Sigmoid colon (tissue), 3 donors: ENCODE measurements at regions not wholly inside any gene's neighbourhood (a gene's known extent, or its start where the extent isn't known, plus 50 kb on each side); places are given as distances from the start of the nearest gene placed in this dataset.

ENCODE experiments used
- POLR2A ChIP-seq, 2 donors: fragments of 450-650 bp; IDR thresholded peaks; one replicate each; pipeline ENCODE4 v1.6.1; 2016; ENCODE audit warnings: antibody characterized with exemption in 2 of 2, mild to moderate bottlenecking in 2 of 2, moderate library complexity in 2 of 2
- TF ChIP-seq, protein P1 (sequence below), 4 experiments: fragments of 450-650 bp in 3 of 4; fragments of 200-600 bp in 1 of 4; IDR thresholded peaks; one replicate each; pipeline ENCODE4 v1.5.1; 2016 to 2019; ENCODE audit warnings: antibody characterized with exemption in 4 of 4, mild to moderate bottlenecking in 3 of 4, moderate library complexity in 2 of 4

DNA sequence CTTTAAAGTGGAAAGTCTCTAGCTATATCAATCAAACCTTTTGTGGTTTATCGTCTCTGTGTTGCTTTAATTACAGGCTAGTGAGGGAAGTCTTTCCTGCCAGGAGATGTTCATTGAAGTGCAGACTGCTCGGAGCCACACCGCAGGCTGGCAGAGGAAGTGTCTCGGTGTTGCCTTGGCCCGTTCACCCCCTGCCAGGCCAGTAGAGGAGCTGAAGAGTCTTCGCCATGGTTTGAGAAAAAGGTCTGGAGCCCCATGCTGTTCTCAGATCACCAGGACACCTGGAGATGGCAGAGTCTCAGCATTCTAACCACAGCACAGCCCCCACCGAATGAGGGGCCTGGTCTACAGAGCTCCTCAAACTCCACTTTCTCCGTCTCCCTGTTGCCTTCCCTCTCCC is 275.9 kb upstream of the PLPP4 start:
- TF ChIP-seq, protein P1, sequence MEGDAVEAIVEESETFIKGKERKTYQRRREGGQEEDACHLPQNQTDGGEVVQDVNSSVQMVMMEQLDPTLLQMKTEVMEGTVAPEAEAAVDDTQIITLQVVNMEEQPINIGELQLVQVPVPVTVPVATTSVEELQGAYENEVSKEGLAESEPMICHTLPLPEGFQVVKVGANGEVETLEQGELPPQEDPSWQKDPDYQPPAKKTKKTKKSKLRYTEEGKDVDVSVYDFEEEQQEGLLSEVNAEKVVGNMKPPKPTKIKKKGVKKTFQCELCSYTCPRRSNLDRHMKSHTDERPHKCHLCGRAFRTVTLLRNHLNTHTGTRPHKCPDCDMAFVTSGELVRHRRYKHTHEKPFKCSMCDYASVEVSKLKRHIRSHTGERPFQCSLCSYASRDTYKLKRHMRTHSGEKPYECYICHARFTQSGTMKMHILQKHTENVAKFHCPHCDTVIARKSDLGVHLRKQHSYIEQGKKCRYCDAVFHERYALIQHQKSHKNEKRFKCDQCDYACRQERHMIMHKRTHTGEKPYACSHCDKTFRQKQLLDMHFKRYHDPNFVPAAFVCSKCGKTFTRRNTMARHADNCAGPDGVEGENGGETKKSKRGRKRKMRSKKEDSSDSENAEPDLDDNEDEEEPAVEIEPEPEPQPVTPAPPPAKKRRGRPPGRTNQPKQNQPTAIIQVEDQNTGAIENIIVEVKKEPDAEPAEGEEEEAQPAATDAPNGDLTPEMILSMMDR (IDR thresholded peaks at IDR 0.05), result no peak
- TF ChIP-seq POLR2A (IDR thresholded peaks at IDR 0.05), result no peak
